Neural progenitor cell (in vitro differentiated cells): ENCODE measurements at regions not wholly inside any gene's neighbourhood (a gene's known extent, or its start where the extent isn't known, plus 50 kb on each side); places are given as distances from the start of the nearest gene placed in this dataset.

Source experiments
- EZH2 ChIP-seq: fragments of 200-600 bp; sonication (generic); IDR thresholded peaks from 2 replicates; pipeline ENCODE4 v1.6.1; 2017; ENCODE audit warnings: antibody characterized with exemption, mild to moderate bottlenecking, moderate library complexity
- EZH2phosphoT487 ChIP-seq: fragments of 200-600 bp; sonication (generic); IDR thresholded peaks from 2 replicates; pipeline ENCODE4 v1.6.1; 2017; ENCODE audit warnings: antibody characterized with exemption
- TF ChIP-seq, protein P1 (sequence below): fragments of 200-600 bp; sonication (generic); IDR thresholded peaks from 2 replicates; pipeline ENCODE4 v1.5.1; 2017; ENCODE audit warnings: antibody characterized with exemption, mild to moderate bottlenecking

DNA sequence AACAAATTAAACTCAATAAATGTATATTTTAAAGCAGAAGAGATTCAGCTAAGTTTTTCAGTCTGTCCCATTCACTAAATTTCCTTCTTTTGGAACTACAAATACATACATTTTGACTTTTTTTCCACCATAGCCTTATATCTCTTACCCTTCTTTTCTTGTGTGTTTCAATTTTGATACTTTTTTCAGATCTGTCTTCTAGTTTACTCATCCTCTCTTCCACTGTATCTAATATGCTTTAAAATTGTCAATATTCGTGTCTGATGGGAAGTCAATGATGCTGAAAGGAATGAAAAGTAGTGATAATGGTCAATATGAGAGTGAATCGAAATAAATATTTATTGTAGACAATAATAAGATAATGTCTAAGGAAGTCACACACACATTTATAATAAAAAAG, 332.3 kb upstream of the KIRREL3 start:
- TF ChIP-seq, protein P1, sequence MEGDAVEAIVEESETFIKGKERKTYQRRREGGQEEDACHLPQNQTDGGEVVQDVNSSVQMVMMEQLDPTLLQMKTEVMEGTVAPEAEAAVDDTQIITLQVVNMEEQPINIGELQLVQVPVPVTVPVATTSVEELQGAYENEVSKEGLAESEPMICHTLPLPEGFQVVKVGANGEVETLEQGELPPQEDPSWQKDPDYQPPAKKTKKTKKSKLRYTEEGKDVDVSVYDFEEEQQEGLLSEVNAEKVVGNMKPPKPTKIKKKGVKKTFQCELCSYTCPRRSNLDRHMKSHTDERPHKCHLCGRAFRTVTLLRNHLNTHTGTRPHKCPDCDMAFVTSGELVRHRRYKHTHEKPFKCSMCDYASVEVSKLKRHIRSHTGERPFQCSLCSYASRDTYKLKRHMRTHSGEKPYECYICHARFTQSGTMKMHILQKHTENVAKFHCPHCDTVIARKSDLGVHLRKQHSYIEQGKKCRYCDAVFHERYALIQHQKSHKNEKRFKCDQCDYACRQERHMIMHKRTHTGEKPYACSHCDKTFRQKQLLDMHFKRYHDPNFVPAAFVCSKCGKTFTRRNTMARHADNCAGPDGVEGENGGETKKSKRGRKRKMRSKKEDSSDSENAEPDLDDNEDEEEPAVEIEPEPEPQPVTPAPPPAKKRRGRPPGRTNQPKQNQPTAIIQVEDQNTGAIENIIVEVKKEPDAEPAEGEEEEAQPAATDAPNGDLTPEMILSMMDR = no peak
- TF ChIP-seq EZH2 = no peak
- TF ChIP-seq EZH2phosphoT487 = no peak
